Vagina (tissue), 2 donors: ENCODE measurements at regions not wholly inside any gene's neighbourhood (a gene's known extent, or its start where the extent isn't known, plus 50 kb on each side); places are given as distances from the start of the nearest gene placed in this dataset.
"Not testable (repeated sequence)": the region's sequence is repeated elsewhere in the genome, so short reads cannot be mapped to it uniquely, and the experiment has no call there.

Experiments used
- DNase-seq, 2 donors: peaks; one replicate each; pipeline ENCODE4 v3.0.0-alpha.2; 2017; ENCODE audit errors: extremely low spot score in 2 of 2
- H3K27ac ChIP-seq: fragments of 200-600 bp; sonication (generic); one replicate; pipeline ENCODE4 v1.5.1; 2019
- H3K27me3 ChIP-seq: fragments of 200-600 bp; sonication (generic); one replicate; pipeline ENCODE4 v1.5.1; 2019
- H3K36me3 ChIP-seq, 2 donors: fragments of 200-600 bp; sonication (generic); one replicate each; pipeline ENCODE4 v1.5.1; 2017 to 2019
- H3K4me1 ChIP-seq: fragments of 200-600 bp; sonication (generic); one replicate; pipeline ENCODE4 v1.5.1; 2019
- H3K4me3 ChIP-seq, 2 donors: fragments of 200-600 bp; sonication (generic); 1 replicate in 1 of 2; 2 replicates in 1 of 2; pipeline ENCODE4 v1.5.1; 2016 to 2019
- H3K9me3 ChIP-seq: fragments of 200-600 bp; sonication (generic); one replicate; pipeline ENCODE4 v1.5.1; 2019
- POLR2A ChIP-seq, 2 donors: fragments of 450-650 bp; IDR thresholded peaks; one replicate each; pipeline ENCODE4 v1.6.1; 2017; ENCODE audit warnings: antibody characterized with exemption in 2 of 2, mild to moderate bottlenecking in 2 of 2, moderate library complexity in 2 of 2
- POLR2AphosphoS5 ChIP-seq, 2 donors: sonication (generic); formaldehyde crosslinking; IDR thresholded peaks; one replicate each; pipeline ENCODE4 v1.9.0; 2017; ENCODE audit warnings: antibody characterized with exemption in 2 of 2, mild to moderate bottlenecking in 2 of 2, low read depth in 1 of 2; ENCODE audit not compliant: insufficient read depth in 1 of 2
- intact Hi-C: fragments of 100-400 bp; cut with DNase I; formaldehyde crosslinking; loops from one replicate; pipeline ENCODE4 v1.15.1; 2023
- TF ChIP-seq, protein P1 (sequence below), 3 experiments: fragments of 450-650 bp in 2 of 3; fragments of 200-600 bp in 1 of 3; sonication (generic) in 1 of 3; IDR thresholded peaks; one replicate each; pipeline ENCODE4 v1.5.1; 2017 to 2019; ENCODE audit warnings: antibody characterized with exemption in 3 of 3, mild to moderate bottlenecking in 2 of 3, moderate library complexity in 2 of 3

DNA sequence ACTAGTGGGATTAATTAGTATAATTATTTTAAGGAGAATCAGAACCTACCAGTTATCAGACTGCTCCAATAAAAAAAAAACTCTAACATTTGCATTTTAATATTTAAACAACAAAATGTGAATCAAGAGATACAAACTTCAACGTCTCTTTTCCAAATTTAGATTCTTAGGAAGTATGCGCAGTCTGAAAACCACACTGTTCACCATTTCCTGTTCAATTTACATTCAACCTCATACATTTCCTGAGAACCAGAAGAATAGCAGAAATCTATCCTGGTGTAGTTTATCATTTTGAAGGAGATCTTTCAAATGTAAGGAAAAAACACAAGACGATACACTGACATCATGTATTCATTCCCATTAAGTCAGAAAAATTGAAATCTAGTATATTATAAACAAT lies 869.2 kb downstream of the EFNA5 start:
- H3K27ac ChIP-seq = no peak overlapping the region
- no peak overlapping the region for H3K4me3 ChIP-seq
- H3K4me1 ChIP-seq = no peaks in the 10 kb centered on the region
- H3K27me3 ChIP-seq = no peaks in the 10 kb centered on the region
- H3K9me3 ChIP-seq = no peaks in the 10 kb centered on the region
- no peaks in the 10 kb centered on the region for H3K36me3 ChIP-seq
- TF ChIP-seq, protein P1, sequence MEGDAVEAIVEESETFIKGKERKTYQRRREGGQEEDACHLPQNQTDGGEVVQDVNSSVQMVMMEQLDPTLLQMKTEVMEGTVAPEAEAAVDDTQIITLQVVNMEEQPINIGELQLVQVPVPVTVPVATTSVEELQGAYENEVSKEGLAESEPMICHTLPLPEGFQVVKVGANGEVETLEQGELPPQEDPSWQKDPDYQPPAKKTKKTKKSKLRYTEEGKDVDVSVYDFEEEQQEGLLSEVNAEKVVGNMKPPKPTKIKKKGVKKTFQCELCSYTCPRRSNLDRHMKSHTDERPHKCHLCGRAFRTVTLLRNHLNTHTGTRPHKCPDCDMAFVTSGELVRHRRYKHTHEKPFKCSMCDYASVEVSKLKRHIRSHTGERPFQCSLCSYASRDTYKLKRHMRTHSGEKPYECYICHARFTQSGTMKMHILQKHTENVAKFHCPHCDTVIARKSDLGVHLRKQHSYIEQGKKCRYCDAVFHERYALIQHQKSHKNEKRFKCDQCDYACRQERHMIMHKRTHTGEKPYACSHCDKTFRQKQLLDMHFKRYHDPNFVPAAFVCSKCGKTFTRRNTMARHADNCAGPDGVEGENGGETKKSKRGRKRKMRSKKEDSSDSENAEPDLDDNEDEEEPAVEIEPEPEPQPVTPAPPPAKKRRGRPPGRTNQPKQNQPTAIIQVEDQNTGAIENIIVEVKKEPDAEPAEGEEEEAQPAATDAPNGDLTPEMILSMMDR (IDR thresholded peaks at IDR 0.05) = no peak
- no peak for TF ChIP-seq POLR2AphosphoS5 (IDR thresholded peaks at IDR 0.05; ENCODE audit: insufficient read depth in 1 of 2, low read depth in 1 of 2)
- TF ChIP-seq POLR2A (IDR thresholded peaks at IDR 0.05) = no peak
- intact Hi-C loops = no loop called here
- DNase-seq = no peak

DNA sequence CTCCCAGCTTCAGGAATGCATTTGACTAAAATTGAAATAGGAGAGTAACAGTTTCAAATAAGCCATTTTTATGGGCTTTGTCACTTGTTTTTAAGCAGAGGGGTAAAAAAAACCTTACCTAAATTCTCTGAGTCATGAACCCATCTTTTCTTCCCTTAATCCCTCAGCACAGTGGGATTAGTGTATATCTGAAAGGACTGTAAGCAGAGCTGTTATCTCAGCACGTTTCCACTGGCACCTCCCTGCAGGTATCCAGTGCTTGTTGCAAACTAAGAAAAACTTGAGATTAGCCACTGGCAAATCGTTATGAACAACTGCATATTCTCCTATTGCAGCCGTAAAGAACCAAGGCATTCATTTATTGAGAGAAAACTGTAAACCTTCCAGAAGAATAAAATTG lies 872.7 kb downstream of the EFNA5 start:
- Histone ChIP-seq H3K4me3 (no peak overlapping the region), H3K4me1 (no peaks in the 10 kb centered on the region), H3K9me3 (no peaks in the 10 kb centered on the region), H3K27ac (no peak overlapping the region), H3K27me3 (no peaks in the 10 kb centered on the region), H3K36me3 (no peaks in the 10 kb centered on the region)
- DNase-seq = no peak
- TF ChIP-seq POLR2AphosphoS5 (IDR thresholded peaks at IDR 0.05; ENCODE audit: insufficient read depth in 1 of 2, low read depth in 1 of 2) (no peak), POLR2A (IDR thresholded peaks at IDR 0.05) (no peak)
- TF ChIP-seq, protein P1 (IDR thresholded peaks at IDR 0.05) = no peak
- intact Hi-C loops = no loop called here

DNA sequence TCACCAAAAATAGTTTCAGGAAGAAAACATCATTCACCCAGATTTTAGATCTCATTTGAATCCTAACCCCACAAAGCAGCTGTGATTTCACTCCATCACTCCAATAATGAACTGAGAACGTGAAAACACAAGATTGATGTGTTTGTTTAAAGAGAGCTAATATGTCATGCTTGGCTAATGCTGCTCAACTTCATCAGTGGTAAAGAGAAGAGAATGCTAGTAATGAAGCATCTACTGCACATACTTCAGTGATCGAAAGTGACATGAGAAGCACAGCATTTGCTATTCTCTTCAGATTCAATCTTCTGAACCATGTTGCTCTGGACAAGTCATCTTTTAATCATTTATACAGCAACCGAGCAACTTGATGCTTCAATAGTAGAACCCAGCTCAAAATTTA lies 874.7 kb downstream of the EFNA5 start:
- H3K4me1 ChIP-seq = no peaks in the 10 kb centered on the region
- no peak overlapping the region for H3K4me3 ChIP-seq
- H3K27ac ChIP-seq = no peak overlapping the region
- no peaks in the 10 kb centered on the region for H3K9me3 ChIP-seq
- no peaks in the 10 kb centered on the region for H3K27me3 ChIP-seq
- TF ChIP-seq POLR2A (IDR thresholded peaks at IDR 0.05) = no peak
- TF ChIP-seq, protein P1 (IDR thresholded peaks at IDR 0.05) = no peak
- no peak for TF ChIP-seq POLR2AphosphoS5 (IDR thresholded peaks at IDR 0.05; ENCODE audit: insufficient read depth in 1 of 2, low read depth in 1 of 2)
- intact Hi-C loops = no loop called here
- no peaks in the 10 kb centered on the region for H3K36me3 ChIP-seq
- no peak for DNase-seq

DNA sequence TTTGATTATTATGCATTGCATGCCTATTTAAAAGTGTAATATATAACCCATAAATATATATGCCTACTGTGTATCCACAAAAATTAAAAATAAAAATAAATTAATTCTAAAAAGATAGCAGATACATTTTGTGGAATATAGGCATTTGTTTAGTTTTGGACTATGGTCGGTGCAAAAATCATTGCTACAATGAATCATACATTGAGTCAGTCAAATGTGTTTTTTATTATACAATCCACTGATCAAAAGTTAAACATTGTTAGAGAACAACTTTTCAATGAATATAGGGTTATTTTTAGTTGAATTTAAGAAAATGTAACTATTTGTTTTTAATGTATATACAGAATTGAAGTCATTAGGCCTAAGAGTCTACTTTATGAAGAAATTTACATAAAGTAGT lies 885.9 kb downstream of the EFNA5 start:
- intact Hi-C loops = no loop called here
- Histone ChIP-seq H3K27ac (no peak overlapping the region), H3K9me3 (no peaks in the 10 kb centered on the region), H3K4me3 (no peak overlapping the region), H3K4me1 (no peaks in the 10 kb centered on the region), H3K27me3 (no peaks in the 10 kb centered on the region), H3K36me3 (no peaks in the 10 kb centered on the region)
- TF ChIP-seq POLR2AphosphoS5 (IDR thresholded peaks at IDR 0.05; ENCODE audit: insufficient read depth in 1 of 2, low read depth in 1 of 2) (no peak), POLR2A (IDR thresholded peaks at IDR 0.05) (no peak)
- TF ChIP-seq, protein P1 (IDR thresholded peaks at IDR 0.05) = no peak
- no peak for DNase-seq

DNA sequence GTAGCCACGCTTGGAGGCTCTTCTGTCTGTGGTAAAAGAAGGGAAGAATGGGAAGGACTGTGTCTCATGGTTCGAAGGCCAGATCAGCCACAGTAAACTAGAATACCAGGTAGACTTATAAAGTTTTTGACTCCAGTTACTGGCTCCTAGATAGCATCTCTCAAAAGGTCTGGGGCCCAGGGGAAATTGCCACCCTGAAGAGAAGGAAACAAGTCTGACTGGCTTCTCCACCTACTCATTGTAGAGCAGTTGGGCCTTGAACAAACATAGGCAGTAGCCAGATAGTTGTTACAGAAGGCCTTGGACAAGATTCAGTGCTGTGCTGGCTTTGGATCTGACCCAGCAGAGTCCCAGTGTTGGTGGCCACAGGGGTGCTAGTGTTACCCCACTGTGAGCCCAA lies 890.4 kb downstream of the EFNA5 start:
- Histone ChIP-seq H3K27me3 (no peaks in the 10 kb centered on the region), H3K36me3 (no peaks in the 10 kb centered on the region), H3K9me3 (no peaks in the 10 kb centered on the region), H3K4me3 (no peak overlapping the region), H3K4me1 (no peaks in the 10 kb centered on the region), H3K27ac (no peak overlapping the region)
- intact Hi-C loops = no loop called here
- DNase-seq = no peak
- TF ChIP-seq POLR2A (IDR thresholded peaks at IDR 0.05) (no peak), POLR2AphosphoS5 (IDR thresholded peaks at IDR 0.05; ENCODE audit: insufficient read depth in 1 of 2, low read depth in 1 of 2) (no peak)
- TF ChIP-seq, protein P1 (IDR thresholded peaks at IDR 0.05) = no peak

DNA sequence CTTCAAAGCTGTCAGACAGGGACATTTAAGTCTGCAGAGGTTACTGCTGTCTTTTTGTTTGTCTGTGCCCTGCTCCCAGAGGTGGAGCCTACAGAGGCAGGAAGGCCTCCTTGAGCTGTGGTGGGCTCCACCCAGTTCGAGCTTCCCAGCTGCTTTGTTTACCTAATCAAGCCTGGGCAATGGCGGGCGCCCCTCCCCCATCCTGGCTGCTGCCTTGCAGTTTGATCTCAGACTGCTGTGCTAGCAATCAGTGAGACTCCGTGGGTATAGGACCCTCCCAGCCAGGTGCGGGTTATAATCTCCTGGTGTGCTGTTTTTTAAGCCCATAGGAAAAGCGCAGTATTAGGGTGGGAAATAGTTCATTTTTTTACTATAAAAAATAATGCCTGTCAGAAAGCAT lies 894.2 kb downstream of the EFNA5 start:
- intact Hi-C loops, H3K4me3 ChIP-seq, DNase-seq, H3K9me3 ChIP-seq, H3K27me3 ChIP-seq, H3K4me1 ChIP-seq, H3K36me3 ChIP-seq, H3K27ac ChIP-seq: not testable (repeated sequence)
